Prostate gland (tissue), 2 donors: ENCODE measurements at regions not wholly inside any gene's neighbourhood (a gene's known extent, or its start where the extent isn't known, plus 50 kb on each side); places are given as distances from the start of the nearest gene placed in this dataset.

Experiments
- CTCF ChIP-seq, 4 experiments: fragments of 200-600 bp in 2 of 4; fragments of 450-650 bp in 2 of 4; sonication (generic) in 2 of 4; IDR thresholded peaks; 1 replicate in 3 of 4; 2 replicates in 1 of 4; pipeline ENCODE4 v1.5.1; 2016 to 2019; ENCODE audit warnings: antibody characterized with exemption in 4 of 4, mild to moderate bottlenecking in 2 of 4, moderate library complexity in 2 of 4
- POLR2A ChIP-seq: fragments of 450-650 bp; IDR thresholded peaks from one replicate; pipeline ENCODE4 v1.6.1; 2016; ENCODE audit warnings: antibody characterized with exemption, mild to moderate bottlenecking
- POLR2AphosphoS5 ChIP-seq: sonication (generic); formaldehyde crosslinking; IDR thresholded peaks from one replicate; pipeline ENCODE4 v1.6.1; 2017; ENCODE audit warnings: antibody characterized with exemption

GRCh38 chr18:24609254-24609653, 148.8 kb downstream of the HRH4 start:
- TF ChIP-seq CTCF (IDR thresholded peaks at IDR 0.05) (no peak), POLR2AphosphoS5 (no peak), POLR2A (no peak)
